Amniotic epithelial cell (primary cell): ENCODE measurements at regions not wholly inside any gene's neighbourhood (a gene's known extent, or its start where the extent isn't known, plus 50 kb on each side); places are given as distances from the start of the nearest gene placed in this dataset.
"Not testable (repeated sequence)": the region's sequence is repeated elsewhere in the genome, so short reads cannot be mapped to it uniquely, and the experiment has no call there.

Source experiments
- DNase-seq: peaks from one replicate; pipeline ENCODE4 v3.0.0-alpha.2; 2010; ENCODE audit warnings: low read depth

DNA sequence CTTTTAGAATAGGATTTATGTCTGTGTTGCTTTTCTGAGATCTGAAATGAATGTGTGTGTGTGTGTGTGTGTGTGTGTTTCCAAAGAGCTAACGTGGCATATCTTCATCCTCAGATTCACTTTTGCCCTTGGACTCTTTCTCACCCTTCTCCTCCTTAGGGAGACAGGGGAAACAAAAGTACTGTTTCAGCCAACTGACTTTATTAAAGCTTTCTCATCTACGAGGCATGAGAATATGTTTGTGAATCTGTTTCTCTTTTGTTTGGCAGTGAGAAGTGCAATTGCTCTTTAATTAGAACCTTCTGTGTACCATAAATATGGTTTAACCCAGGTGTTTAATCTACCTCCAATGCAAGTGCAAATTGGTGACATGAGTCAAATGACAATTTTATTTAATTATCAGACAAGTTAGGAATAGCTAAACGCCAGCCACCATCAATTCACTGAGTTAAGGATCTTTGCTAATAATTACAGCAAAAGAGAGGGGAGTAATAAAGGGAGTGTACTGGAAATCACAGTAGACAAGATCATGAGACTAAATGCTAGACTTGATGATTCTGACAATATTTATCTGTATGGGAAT lies 186.4 kb upstream of the COL3A1 start:
- peak; percentile 70 for DNase-seq

GRCh38 chr2:188788621-188789020 lies 185.6 kb upstream of the COL3A1 start:
- peak; percentile 93 for DNase-seq

DNA sequence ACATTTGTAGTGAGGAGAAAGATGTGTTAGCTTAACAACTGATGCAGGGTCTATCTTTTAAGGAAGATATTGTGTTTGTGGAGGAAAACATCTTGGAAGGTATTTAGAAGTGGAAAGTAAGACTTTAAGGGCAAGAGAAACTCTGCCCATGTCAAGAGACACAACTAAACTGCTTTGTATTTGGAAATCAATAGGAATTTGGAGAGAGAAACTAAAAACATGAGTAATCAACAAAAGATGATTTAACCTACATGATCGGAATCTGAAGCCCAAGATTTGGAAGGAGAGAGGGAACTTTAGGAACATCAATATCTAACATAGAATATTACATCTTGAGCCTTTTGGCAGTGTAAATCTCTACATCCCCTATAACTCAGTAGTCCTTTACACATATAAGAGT lies 184.2 kb upstream of the COL3A1 start:
- no peak for DNase-seq

DNA sequence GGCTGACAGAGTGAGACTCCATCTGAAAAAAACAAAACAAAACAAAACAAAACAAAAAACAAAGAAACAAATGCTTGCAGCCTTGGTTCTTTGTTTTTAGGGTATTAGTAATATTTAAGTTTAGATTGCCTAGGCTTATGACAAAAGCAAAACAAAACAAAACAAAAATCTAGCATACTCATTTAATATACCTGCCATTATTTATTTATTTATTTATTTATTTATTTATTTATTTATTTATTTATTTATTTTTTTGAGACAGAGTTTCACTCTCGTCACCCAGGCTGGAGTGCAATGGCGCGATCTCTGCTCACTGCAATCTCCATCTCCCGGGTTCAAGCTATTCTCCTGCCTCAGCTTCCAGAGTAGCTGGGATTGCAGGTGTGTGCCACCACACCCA lies 179.7 kb upstream of the COL3A1 start:
- not testable (repeated sequence) for DNase-seq

DNA sequence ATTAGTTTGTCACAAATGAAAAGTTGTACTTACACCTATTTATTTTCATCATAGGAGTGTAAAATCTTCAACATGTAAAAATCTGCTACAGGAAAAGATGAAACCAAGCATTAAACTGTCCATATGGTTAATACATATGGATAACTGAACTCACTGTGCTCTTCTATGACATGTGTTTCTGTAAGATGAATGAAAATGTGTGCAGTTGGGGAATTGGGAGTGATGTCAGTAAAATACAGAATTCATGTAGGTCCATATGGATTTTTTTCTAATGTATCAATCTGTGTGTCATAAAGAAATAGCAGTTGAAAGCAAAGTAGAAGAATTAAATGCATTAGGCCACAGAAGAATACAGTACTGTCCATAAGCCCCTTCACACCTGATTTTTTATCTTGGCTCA lies 178.4 kb upstream of the COL3A1 start:
- DNase-seq = no peak

DNA sequence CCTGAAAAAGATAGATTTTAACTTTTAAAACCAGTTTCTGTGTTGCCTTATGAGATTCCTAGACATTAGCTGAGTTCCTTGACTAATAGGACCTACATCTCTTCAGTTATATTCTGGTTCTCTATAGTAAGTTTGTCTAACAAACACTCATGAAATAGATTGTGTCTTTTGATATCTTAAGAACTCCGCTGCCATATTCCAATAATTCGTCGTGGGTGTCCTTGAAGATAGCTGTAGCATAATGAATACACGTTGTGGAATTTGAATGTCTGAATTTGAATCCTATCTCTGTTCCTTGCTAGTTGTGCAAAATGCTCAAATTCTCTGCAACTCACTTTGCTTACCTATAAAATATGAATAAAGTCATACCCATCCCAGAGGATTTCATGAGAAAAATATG lies 176.8 kb upstream of the COL3A1 start:
- no peak for DNase-seq

- no peak for DNase-seq
These were observed 176.0 kb upstream of the COL3A1 start for GRCh38 chr2:188798159-188798558.

- DNase-seq = no peak
These were observed 169.0 kb upstream of the COL3A1 start for GRCh38 chr2:188805219-188805618.

DNA sequence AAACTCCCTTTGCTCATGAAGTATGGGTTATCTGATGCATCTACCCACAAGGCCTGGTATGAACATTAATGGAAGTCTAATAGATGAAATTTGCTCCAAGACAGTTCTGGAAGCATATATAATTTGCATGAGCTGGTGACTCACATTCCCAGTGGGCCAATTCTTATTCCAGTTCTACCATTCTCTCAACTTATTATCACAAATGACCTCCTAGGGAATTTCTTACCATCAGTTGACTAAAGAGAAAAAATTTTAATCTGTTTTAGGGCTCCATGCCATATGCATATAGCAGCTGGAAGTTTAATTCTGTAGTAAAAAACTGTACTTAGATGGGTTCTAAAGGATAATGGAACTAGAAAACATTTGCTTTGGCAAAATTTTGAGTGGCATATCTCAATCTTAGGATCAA lies 165.2 kb upstream of the COL3A1 start:
- peak; percentile 88 for DNase-seq

- DNase-seq = peak; percentile 70
These were observed 163.6 kb upstream of the COL3A1 start for GRCh38 chr2:188810586-188810985.

DNA sequence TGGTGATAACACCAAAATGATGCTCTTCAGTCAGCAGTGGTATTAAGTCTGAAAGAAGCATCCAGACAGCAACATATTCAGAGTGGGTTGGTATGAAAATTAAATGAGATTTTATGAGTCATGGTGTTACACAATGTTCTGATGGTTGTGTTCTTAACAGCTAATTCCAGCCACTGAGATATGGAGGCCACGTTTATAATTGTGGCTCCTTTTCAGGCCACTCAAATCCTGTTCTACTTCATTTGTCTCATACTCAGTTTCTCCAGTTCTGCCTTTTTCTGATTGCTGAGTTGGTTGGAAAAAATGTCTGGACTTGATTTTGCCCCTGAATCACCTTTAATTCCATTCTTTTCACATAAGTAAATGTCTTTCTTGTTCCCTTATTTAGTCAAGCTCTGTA lies 162.7 kb upstream of the COL3A1 start:
- peak; percentile 97 for DNase-seq

DNA sequence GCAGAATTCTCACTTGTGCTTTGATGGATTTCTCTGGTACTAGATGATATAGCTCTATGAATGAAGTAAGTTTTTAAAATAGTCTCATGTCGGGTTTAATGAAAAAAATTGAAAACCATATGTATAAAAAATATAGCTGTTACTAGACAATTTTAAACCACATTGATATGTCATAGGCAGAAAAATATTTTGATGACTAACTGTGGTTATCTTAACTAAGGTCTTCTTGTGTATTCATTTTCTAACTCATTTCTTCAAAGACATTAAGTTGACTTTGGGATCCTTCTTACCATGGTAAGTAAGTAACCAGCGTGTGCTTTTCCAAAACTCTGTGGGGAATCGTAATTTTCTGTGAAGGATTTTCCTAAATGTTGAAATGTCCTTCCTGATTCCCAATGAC lies 160.9 kb upstream of the COL3A1 start:
- DNase-seq = peak; percentile 76

- DNase-seq = peak; percentile 68
These were observed 160.3 kb upstream of the COL3A1 start for GRCh38 chr2:188813857-188814256.

GRCh38 chr2:188819011-188819410 lies 155.2 kb upstream of the COL3A1 start:
- DNase-seq = peak; percentile 70

- DNase-seq = peak; percentile 98
These were observed 154.4 kb upstream of the COL3A1 start for GRCh38 chr2:188819792-188820191.

- no peak for DNase-seq
These were observed 153.6 kb upstream of the COL3A1 start for GRCh38 chr2:188820576-188820975.

DNA sequence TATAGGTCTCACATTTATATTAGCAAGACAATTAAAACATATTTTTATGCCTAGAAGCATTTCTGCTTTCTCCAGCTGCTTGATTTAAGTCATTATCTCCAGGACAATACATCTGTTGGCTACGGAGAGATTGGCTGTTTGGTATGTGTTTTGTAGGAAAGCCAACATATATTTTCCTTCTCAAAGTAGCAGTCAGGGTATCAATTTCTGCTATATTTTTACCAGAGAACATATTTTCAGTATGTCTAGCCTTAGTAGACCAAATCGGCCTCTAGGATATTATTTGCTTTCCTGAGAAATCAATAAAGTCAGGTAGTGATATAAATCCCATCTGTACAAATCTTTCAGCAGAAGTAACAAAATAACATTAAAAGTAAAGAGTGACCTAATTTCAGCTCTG lies 150.0 kb upstream of the COL3A1 start:
- no peak for DNase-seq

GRCh38 chr2:188833331-188833730 lies 140.8 kb upstream of the COL3A1 start:
- DNase-seq = no peak

- no peak for DNase-seq
These were observed 140.4 kb upstream of the COL3A1 start for GRCh38 chr2:188833799-188834198.

- DNase-seq = no peak
These were observed 139.2 kb upstream of the COL3A1 start for GRCh38 chr2:188835006-188835405.

DNA sequence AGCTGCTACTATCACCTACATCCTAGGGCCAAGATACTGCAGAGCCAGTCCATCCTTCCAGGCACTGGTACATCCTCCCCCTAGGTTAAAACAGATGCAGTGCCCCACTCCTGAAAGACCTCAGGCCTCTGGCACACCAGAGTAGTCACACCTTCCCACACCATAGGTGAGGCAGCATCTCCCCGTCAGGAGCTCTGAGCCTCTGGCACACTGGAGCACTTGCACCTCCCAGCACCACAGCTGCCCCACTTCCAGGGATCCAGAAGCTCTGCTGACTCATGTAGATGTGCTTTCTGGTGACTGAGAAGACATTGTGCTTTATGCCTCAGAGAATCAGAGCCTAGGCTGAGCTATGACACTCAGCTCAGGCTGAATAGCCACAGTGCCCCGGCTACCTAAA lies 138.4 kb upstream of the COL3A1 start:
- DNase-seq = no peak

DNA sequence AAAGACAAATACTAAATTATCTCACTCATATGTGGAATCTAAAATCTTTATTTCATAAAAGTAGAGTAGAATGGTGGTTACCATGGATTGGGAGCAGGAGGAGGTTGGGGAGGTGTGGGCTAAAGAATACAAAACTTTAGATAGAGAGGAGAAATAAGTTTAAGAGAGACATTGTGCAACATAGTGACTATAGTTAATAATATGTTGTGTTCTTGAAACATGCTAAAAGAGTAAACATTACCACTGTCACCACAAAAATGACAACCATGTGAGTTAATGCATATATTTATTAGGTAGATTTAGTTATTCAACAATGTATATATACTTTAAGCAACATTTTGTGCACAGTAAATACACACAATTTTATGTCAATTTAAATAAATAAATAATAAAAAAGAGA lies 128.5 kb upstream of the COL3A1 start:
- peak; percentile 43 for DNase-seq

GRCh38 chr2:188848887-188849435 lies 125.2 kb upstream of the COL3A1 start:
- DNase-seq = no peak

DNA sequence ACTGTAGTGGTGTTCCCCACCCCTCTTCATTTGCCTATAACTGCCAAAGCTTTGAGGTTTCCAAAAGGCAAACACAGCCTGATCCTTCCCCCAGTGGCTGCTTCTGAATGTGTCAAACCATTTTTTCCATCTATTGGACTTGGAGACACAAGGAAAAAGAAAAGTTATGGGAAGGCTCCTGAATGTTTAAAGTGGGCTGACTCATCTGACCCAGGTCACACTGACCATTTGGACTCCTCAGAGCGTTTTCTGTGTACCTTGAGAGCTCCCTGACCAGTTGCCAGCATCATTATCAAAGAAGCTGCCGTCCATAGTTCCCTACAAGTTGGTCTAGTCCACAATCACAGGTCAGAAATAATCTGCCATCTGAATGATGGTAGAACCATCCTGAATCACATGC lies 123.4 kb upstream of the COL3A1 start:
- no peak for DNase-seq
